ENCODE measurements at regions not wholly inside any gene's neighbourhood (a gene's known extent, or its start where the extent isn't known, plus 50 kb on each side); places are given as distances from the start of the nearest gene placed in this dataset.

- no peak overlapping the region for H3K27ac ChIP-seq (ENCODE audit: low read depth, low read length)
- POLR2A ChIA-PET: no interaction called here
- H3K4me3 ChIP-seq (ENCODE audit: low read depth, low read length): no peak overlapping the region
- no peaks in the 10 kb centered on the region for H3K27me3 ChIP-seq (ENCODE audit: control insufficient read depth, insufficient read depth, low read length)
- TF ChIP-seq CTCF (IDR thresholded peaks at IDR 0.05; ENCODE audit: low read depth, low read length): no peak
- CTCF ChIA-PET: no interaction called here
- no peaks in the 10 kb centered on the region for H3K9me3 ChIP-seq (ENCODE audit: control insufficient read depth, insufficient read depth, low read length)
- DNase-seq (ENCODE audit: low read depth, low spot score): no peak
These were observed 84.0 kb upstream of the SETMAR start for GRCh38 chr3:4219227-4219568.

DNA sequence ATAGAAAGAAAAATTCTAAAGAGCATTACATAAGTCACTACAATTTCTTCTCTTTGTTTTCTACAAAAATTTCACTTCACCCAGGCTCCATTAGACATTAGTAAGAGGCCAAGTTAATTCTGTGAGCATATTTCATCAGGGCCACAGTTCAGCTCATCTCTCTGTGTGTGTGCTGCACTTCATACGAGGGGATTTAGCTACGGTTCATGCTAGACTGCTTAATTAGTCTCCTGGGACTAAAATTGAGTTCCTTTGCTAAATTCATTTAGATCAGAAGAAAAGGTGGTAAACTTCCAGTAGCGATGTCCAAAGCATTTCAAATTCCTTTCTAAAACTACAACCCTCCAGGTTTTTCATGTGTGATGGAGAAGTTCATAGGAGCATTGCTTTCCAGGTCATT is 83.1 kb upstream of the SETMAR start:
- no peaks in the 10 kb centered on the region; the same call in 1 of the 2 replicates for H3K9me3 ChIP-seq (ENCODE audit: control insufficient read depth, insufficient read depth, low read length)
- ChIA-PET CTCF (no interaction called here), POLR2A (no interaction called here)
- no peaks in the 10 kb centered on the region for H3K27me3 ChIP-seq (ENCODE audit: control insufficient read depth, insufficient read depth, low read length)
- no peak overlapping the region for H3K27ac ChIP-seq (ENCODE audit: low read depth, low read length)
- DNase-seq (ENCODE audit: low read depth, low spot score): no peak
- no peak overlapping the region for H3K4me3 ChIP-seq (ENCODE audit: low read depth, low read length)
- no peak for TF ChIP-seq CTCF (IDR thresholded peaks at IDR 0.05; ENCODE audit: low read depth, low read length)

GRCh38 chr3:4222574-4223175 is 80.5 kb upstream of the SETMAR start:
- ChIA-PET CTCF (no interaction called here), POLR2A (no interaction called here)
- no peak for TF ChIP-seq CTCF (IDR thresholded peaks at IDR 0.05; ENCODE audit: low read depth, low read length)
- no peaks in the 10 kb centered on the region for H3K27me3 ChIP-seq (ENCODE audit: control insufficient read depth, insufficient read depth, low read length)
- H3K9me3 ChIP-seq (ENCODE audit: control insufficient read depth, insufficient read depth, low read length): peaks cover 5% of the 10 kb centered on the region; the same call in 1 of the 2 replicates
- no peak for DNase-seq (ENCODE audit: low read depth, low spot score)
- no peak overlapping the region for H3K4me3 ChIP-seq (ENCODE audit: low read depth, low read length)
- H3K27ac ChIP-seq (ENCODE audit: low read depth, low read length): no peak overlapping the region

GRCh38 chr3:4223777-4224176 is 79.4 kb upstream of the SETMAR start:
- DNase-seq (ENCODE audit: low read depth, low spot score): no peak
- Histone ChIP-seq H3K27ac (ENCODE audit: low read depth, low read length) (no peak overlapping the region), H3K9me3 (ENCODE audit: control insufficient read depth, insufficient read depth, low read length) (peaks cover 5% of the 10 kb centered on the region; the same call in 1 of the 2 replicates), H3K4me3 (ENCODE audit: low read depth, low read length) (no peak overlapping the region), H3K27me3 (ENCODE audit: control insufficient read depth, insufficient read depth, low read length) (no peaks in the 10 kb centered on the region)
- ChIA-PET CTCF (no interaction called here), POLR2A (no interaction called here)
- no peak for TF ChIP-seq CTCF (IDR thresholded peaks at IDR 0.05; ENCODE audit: low read depth, low read length)

GRCh38 chr3:4224331-4224730 is 78.8 kb upstream of the SETMAR start:
- TF ChIP-seq CTCF (IDR thresholded peaks at IDR 0.05; ENCODE audit: low read depth, low read length): no peak
- CTCF ChIA-PET: no interaction called here
- Histone ChIP-seq H3K9me3 (ENCODE audit: control insufficient read depth, insufficient read depth, low read length) (peaks cover 5% of the 10 kb centered on the region; the same call in 1 of the 2 replicates), H3K4me3 (ENCODE audit: low read depth, low read length) (no peak overlapping the region), H3K27me3 (ENCODE audit: control insufficient read depth, insufficient read depth, low read length) (no peaks in the 10 kb centered on the region), H3K27ac (ENCODE audit: low read depth, low read length) (no peak overlapping the region)
- no peak for DNase-seq (ENCODE audit: low read depth, low spot score)
- POLR2A ChIA-PET: no interaction called here

All from AG04450 (cell line).